ENCODE measurements at regions not wholly inside any gene's neighbourhood (a gene's known extent, or its start where the extent isn't known, plus 50 kb on each side); places are given as distances from the start of the nearest gene placed in this dataset.

DNA sequence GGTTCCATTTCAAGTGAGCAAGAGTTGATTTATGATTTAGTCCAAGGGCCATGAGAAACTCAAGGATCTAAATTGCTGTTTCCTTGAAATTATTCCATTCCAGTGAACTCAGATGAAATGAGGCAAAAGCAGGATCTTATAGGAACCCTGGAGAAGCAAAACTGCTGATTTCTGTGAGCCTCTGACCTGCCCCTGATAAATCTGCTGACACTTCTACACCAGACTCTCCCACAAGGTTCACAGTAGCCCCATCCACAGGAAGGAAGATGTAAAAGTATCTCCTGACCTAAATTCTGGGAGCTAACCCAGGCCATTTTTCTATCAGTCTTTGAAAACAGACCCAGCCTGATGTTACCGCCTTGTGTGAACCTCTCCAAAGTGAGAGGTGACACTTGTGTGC is 987.6 kb upstream of the AUTS2 start:
- TF ChIP-seq POLR2A (IDR thresholded peaks at IDR 0.05; ENCODE audit: low read depth, low read length) (no peak), MXI1 (IDR thresholded peaks at IDR 0.05; ENCODE audit: borderline replicate concordance, low read depth, low read length) (no peak), FOS (IDR thresholded peaks at IDR 0.05; ENCODE audit: low read depth, low read length) (no peak), CEBPB (IDR thresholded peaks at IDR 0.05; ENCODE audit: low read depth, low read length) (no peak), NFE2L2 (IDR thresholded peaks at IDR 0.05; ENCODE audit: low read depth, low read length) (no peak)
- TF ChIP-seq, protein P1, sequence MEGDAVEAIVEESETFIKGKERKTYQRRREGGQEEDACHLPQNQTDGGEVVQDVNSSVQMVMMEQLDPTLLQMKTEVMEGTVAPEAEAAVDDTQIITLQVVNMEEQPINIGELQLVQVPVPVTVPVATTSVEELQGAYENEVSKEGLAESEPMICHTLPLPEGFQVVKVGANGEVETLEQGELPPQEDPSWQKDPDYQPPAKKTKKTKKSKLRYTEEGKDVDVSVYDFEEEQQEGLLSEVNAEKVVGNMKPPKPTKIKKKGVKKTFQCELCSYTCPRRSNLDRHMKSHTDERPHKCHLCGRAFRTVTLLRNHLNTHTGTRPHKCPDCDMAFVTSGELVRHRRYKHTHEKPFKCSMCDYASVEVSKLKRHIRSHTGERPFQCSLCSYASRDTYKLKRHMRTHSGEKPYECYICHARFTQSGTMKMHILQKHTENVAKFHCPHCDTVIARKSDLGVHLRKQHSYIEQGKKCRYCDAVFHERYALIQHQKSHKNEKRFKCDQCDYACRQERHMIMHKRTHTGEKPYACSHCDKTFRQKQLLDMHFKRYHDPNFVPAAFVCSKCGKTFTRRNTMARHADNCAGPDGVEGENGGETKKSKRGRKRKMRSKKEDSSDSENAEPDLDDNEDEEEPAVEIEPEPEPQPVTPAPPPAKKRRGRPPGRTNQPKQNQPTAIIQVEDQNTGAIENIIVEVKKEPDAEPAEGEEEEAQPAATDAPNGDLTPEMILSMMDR (conservative IDR thresholded peaks at IDR 0.05; ENCODE audit: low read depth, low read length): no peak

All from IMR-90 (cell line).